Stomach (tissue), 4 donors: ENCODE measurements at regions not wholly inside any gene's neighbourhood (a gene's known extent, or its start where the extent isn't known, plus 50 kb on each side); places are given as distances from the start of the nearest gene placed in this dataset.

Experiments used
- CTCF ChIP-seq, 7 experiments: fragments of 450-650 bp in 4 of 7; fragments of 200-600 bp in 3 of 7; sonication (generic) in 3 of 7; IDR thresholded peaks; one replicate each; pipeline ENCODE4 v1.5.1; 2016 to 2019; ENCODE audit warnings: antibody characterized with exemption in 7 of 7, control low read depth in 2 of 7, mild to moderate bottlenecking in 1 of 7
- POLR2A ChIP-seq, 4 donors: fragments of 450-650 bp; IDR thresholded peaks; one replicate each; pipeline ENCODE4 v1.6.1; 2016; ENCODE audit warnings: antibody characterized with exemption in 4 of 4, control low read depth in 2 of 4, mild to moderate bottlenecking in 1 of 4, moderate library complexity in 1 of 4

- TF ChIP-seq CTCF (IDR thresholded peaks at IDR 0.05) (no peak), POLR2A (IDR thresholded peaks at IDR 0.05) (no peak)
Observed at GRCh38 chr12:131457331-131458047, 253.4 kb upstream of the SFSWAP start.
